ENCODE measurements at regions not wholly inside any gene's neighbourhood (a gene's known extent, or its start where the extent isn't known, plus 50 kb on each side); places are given as distances from the start of the nearest gene placed in this dataset.
"Not testable (repeated sequence)": the region's sequence is repeated elsewhere in the genome, so short reads cannot be mapped to it uniquely, and the experiment has no call there.

GRCh38 chr3:4071481-4072184 is 231.5 kb upstream of the SETMAR start:
- no peak for TF ChIP-seq CTCF (IDR thresholded peaks at IDR 0.05)
- intact Hi-C loops (cut with DNase I): no loop called here
- Histone ChIP-seq H3K4me3 (no peak overlapping the region), H3K36me3 (no peaks in the 10 kb centered on the region), H3K9me3 (peaks cover 0 to 9% of the 10 kb centered on the region in 2 donors), H3K27ac (no peak overlapping the region), H3K27me3 (no peaks in the 10 kb centered on the region), H3K4me1 (no peaks in the 10 kb centered on the region)
- no peak for DNase-seq (ENCODE audit: low spot score in 2 of 2)

- DNase-seq (ENCODE audit: low spot score in 2 of 2); H3K27me3 ChIP-seq; H3K4me1 ChIP-seq; intact Hi-C loops (cut with DNase I); H3K27ac ChIP-seq; H3K4me3 ChIP-seq; H3K9me3 ChIP-seq; H3K36me3 ChIP-seq: not testable (repeated sequence)
Measured at GRCh38 chr3:4077278-4077677, 225.9 kb upstream of the SETMAR start.

- no peak for DNase-seq (ENCODE audit: low spot score in 2 of 2)
- no peak for TF ChIP-seq CTCF (IDR thresholded peaks at IDR 0.05)
- Histone ChIP-seq H3K4me3 (no peak overlapping the region), H3K4me1 (no peaks in the 10 kb centered on the region), H3K27me3 (no peaks in the 10 kb centered on the region), H3K27ac (no peak overlapping the region), H3K36me3 (no peaks in the 10 kb centered on the region), H3K9me3 (peaks cover 0 to 9% of the 10 kb centered on the region in 2 donors)
- intact Hi-C loops (cut with DNase I): no loop called here
Measured at GRCh38 chr3:4077950-4078349, 225.2 kb upstream of the SETMAR start.

GRCh38 chr3:4078903-4079302 is 224.3 kb upstream of the SETMAR start:
- Histone ChIP-seq H3K4me1 (no peaks in the 10 kb centered on the region), H3K4me3 (no peak overlapping the region), H3K9me3 (peaks cover 0 to 9% of the 10 kb centered on the region in 2 donors), H3K27ac (no peak overlapping the region), H3K27me3 (no peaks in the 10 kb centered on the region), H3K36me3 (no peaks in the 10 kb centered on the region)
- no peak for TF ChIP-seq CTCF (IDR thresholded peaks at IDR 0.05)
- no peak for DNase-seq (ENCODE audit: low spot score in 2 of 2)
- intact Hi-C loops (cut with DNase I): no loop called here

- no peak for TF ChIP-seq CTCF (IDR thresholded peaks at IDR 0.05)
- intact Hi-C loops (cut with DNase I): no loop called here
- Histone ChIP-seq H3K36me3 (no peaks in the 10 kb centered on the region), H3K27me3 (no peaks in the 10 kb centered on the region), H3K4me1 (no peaks in the 10 kb centered on the region), H3K9me3 (peaks cover 0 to 9% of the 10 kb centered on the region in 2 donors), H3K27ac (no peak overlapping the region), H3K4me3 (no peak overlapping the region)
- no peak for DNase-seq (ENCODE audit: low spot score in 2 of 2)
Measured at GRCh38 chr3:4079339-4080195, 223.6 kb upstream of the SETMAR start.
